WTC11 (cell line): ENCODE measurements at regions not wholly inside any gene's neighbourhood (a gene's known extent, or its start where the extent isn't known, plus 50 kb on each side); places are given as distances from the start of the nearest gene placed in this dataset.
"Not testable (repeated sequence)": the region's sequence is repeated elsewhere in the genome, so short reads cannot be mapped to it uniquely, and the experiment has no call there.

ENCODE experiments used
- ATAC-seq: fragments of 200-7000 bp; cut with Tn5 transposase; 2 replicates; pipeline ENCODE4 v1.10.0; 2021; ENCODE audit warnings: mild to moderate bottlenecking, moderate library complexity
- CTCF ChIA-PET: fragments of 300-600 bp; sonication (Branson Sonifier 250); formaldehyde crosslinking; loops from one replicate; lab custom pipeline; 2021; ENCODE audit warnings: antibody characterized with exemption; lab: Charles Lee
- POLR2A ChIA-PET: fragments of 350-600 bp; sonication (Branson Sonifier 250); formaldehyde crosslinking; loops from one replicate; lab custom pipeline; 2021; ENCODE audit warnings: antibody characterized with exemption; lab: Charles Lee
- DNase-seq: peaks from one replicate; pipeline ENCODE4 v3.0.0; 2021; ENCODE audit warnings: low spot score
- H3K27ac Mint-ChIP-seq: 2 replicates; pipeline ENCODE4 v1.8.0; 2021; ENCODE audit warnings: mixed read lengths
- H3K27me3 Mint-ChIP-seq: 2 replicates; pipeline ENCODE4 v1.8.0; 2021; ENCODE audit warnings: low read depth, mild to moderate bottlenecking, moderate library complexity, mixed read lengths
- H3K36me3 Mint-ChIP-seq: 2 replicates; pipeline ENCODE4 v1.8.0; 2021; ENCODE audit warnings: mixed read lengths
- H3K4me1 Mint-ChIP-seq: 2 replicates; pipeline ENCODE4 v1.8.0; 2022; ENCODE audit warnings: mixed read lengths
- H3K4me3 Mint-ChIP-seq: 2 replicates; pipeline ENCODE4 v1.8.0; 2021; ENCODE audit warnings: mild to moderate bottlenecking, moderate library complexity, mixed read lengths
- H3K9me3 Mint-ChIP-seq: 2 replicates; pipeline ENCODE4 v1.8.0; 2021; ENCODE audit warnings: mixed read lengths
- AFF4 ChIP-seq: sonication (generic); formaldehyde crosslinking; IDR thresholded peaks from 2 replicates; pipeline ENCODE4 v1.8.1; 2023; ENCODE audit warnings: mild to moderate bottlenecking, missing genetic modification reagents, borderline replicate concordance
- CDX4 ChIP-seq: fragments of 250-450 bp; sonication (Bioruptor Pico); IDR thresholded peaks from 2 replicates; pipeline ENCODE4 v1.9.0; 2021; ENCODE audit warnings: moderate library complexity, mild to moderate bottlenecking, inconsistent platforms, borderline replicate concordance
- CREB1 ChIP-seq: sonication (generic); formaldehyde crosslinking; IDR thresholded peaks from 2 replicates; pipeline ENCODE4 v1.8.0; 2023; ENCODE audit warnings: mild to moderate bottlenecking, missing genetic modification reagents
- ESRRA ChIP-seq: sonication (generic); formaldehyde crosslinking; IDR thresholded peaks from 2 replicates; pipeline ENCODE4 v1.8.1; 2022; ENCODE audit warnings: mild to moderate bottlenecking, missing genetic modification reagents, borderline replicate concordance
- ETV6 ChIP-seq: sonication (generic); formaldehyde crosslinking; IDR thresholded peaks from 2 replicates; pipeline ENCODE4 v1.8.1; 2022; ENCODE audit warnings: mild to moderate bottlenecking, missing genetic modification reagents
- GRHL2 ChIP-seq: fragments of 250-450 bp; sonication (Bioruptor Pico); IDR thresholded peaks from 2 replicates; pipeline ENCODE4 v1.8.0; 2022; ENCODE audit warnings: mild to moderate bottlenecking, moderate library complexity; ENCODE audit not compliant: insufficient replicate concordance, severe bottlenecking
- HMGA2 ChIP-seq: fragments of 250-450 bp; sonication (Bioruptor Pico); IDR thresholded peaks from 2 replicates; pipeline ENCODE4 v1.4.0; 2021; ENCODE audit warnings: mild to moderate bottlenecking, moderate library complexity
- IRF2 ChIP-seq: sonication (generic); formaldehyde crosslinking; IDR thresholded peaks from 2 replicates; pipeline ENCODE4 v1.8.0; 2022; ENCODE audit warnings: low read depth, missing genetic modification reagents, borderline replicate concordance
- NR2C2 ChIP-seq: sonication (generic); formaldehyde crosslinking; IDR thresholded peaks from 2 replicates; pipeline ENCODE4 v1.8.0; 2022; ENCODE audit warnings: mild to moderate bottlenecking, missing genetic modification reagents
- STAT6 ChIP-seq: sonication (generic); formaldehyde crosslinking; conservative IDR thresholded peaks from 2 replicates; pipeline ENCODE4 v1.8.1; 2023; ENCODE audit warnings: mild to moderate bottlenecking, low read depth, missing genetic modification reagents, moderate library complexity
- TCF7 ChIP-seq: sonication (generic); formaldehyde crosslinking; IDR thresholded peaks from 2 replicates; pipeline ENCODE4 v1.8.0; 2022; ENCODE audit warnings: mild to moderate bottlenecking, low read depth, missing genetic modification reagents, moderate library complexity
- TEAD1 ChIP-seq: sonication (generic); formaldehyde crosslinking; IDR thresholded peaks from 2 replicates; pipeline ENCODE4 v1.8.0; 2022; ENCODE audit warnings: mild to moderate bottlenecking, missing genetic modification reagents
- TEAD4 ChIP-seq: sonication (generic); formaldehyde crosslinking; IDR thresholded peaks from 2 replicates; pipeline ENCODE4 v1.8.0; 2022; ENCODE audit warnings: mild to moderate bottlenecking, missing genetic modification reagents
- ZNF121 ChIP-seq: sonication (generic); formaldehyde crosslinking; IDR thresholded peaks from 2 replicates; pipeline ENCODE4 v1.8.0; 2023; ENCODE audit warnings: missing genetic modification reagents
- ZNF219 ChIP-seq: sonication (generic); formaldehyde crosslinking; IDR thresholded peaks from 2 replicates; pipeline ENCODE4 v1.8.0; 2023; ENCODE audit warnings: missing genetic modification reagents, mild to moderate bottlenecking, borderline replicate concordance
- ZNF232 ChIP-seq: sonication (generic); formaldehyde crosslinking; IDR thresholded peaks from 2 replicates; pipeline ENCODE4 v1.8.0; 2022; ENCODE audit warnings: mild to moderate bottlenecking, missing genetic modification reagents
- ZNF263 ChIP-seq: sonication (generic); formaldehyde crosslinking; IDR thresholded peaks from 2 replicates; pipeline ENCODE4 v1.8.1; 2022; ENCODE audit warnings: low read depth, mild to moderate bottlenecking, moderate library complexity, missing genetic modification reagents
- ZNF423 ChIP-seq: fragments of 250-450 bp; sonication (Bioruptor Pico); IDR thresholded peaks from 2 replicates; pipeline ENCODE4 v2.1.2; 2022; ENCODE audit warnings: mild to moderate bottlenecking, moderate library complexity
- ZNF425 ChIP-seq: fragments of 250-450 bp; sonication (Bioruptor Pico); conservative IDR thresholded peaks from 2 replicates; pipeline ENCODE4 v1.9.0; 2021; ENCODE audit warnings: mild to moderate bottlenecking
- TF ChIP-seq, protein P1 (sequence below): sonication (generic); formaldehyde crosslinking; IDR thresholded peaks from 2 replicates; pipeline ENCODE4 v1.8.1; 2023; ENCODE audit warnings: mild to moderate bottlenecking, missing genetic modification reagents, moderate library complexity
- TF ChIP-seq, protein P2 (sequence below): sonication (generic); formaldehyde crosslinking; IDR thresholded peaks from 2 replicates; pipeline ENCODE4 v1.8.1; 2023; ENCODE audit warnings: mild to moderate bottlenecking, missing genetic modification reagents, moderate library complexity

DNA sequence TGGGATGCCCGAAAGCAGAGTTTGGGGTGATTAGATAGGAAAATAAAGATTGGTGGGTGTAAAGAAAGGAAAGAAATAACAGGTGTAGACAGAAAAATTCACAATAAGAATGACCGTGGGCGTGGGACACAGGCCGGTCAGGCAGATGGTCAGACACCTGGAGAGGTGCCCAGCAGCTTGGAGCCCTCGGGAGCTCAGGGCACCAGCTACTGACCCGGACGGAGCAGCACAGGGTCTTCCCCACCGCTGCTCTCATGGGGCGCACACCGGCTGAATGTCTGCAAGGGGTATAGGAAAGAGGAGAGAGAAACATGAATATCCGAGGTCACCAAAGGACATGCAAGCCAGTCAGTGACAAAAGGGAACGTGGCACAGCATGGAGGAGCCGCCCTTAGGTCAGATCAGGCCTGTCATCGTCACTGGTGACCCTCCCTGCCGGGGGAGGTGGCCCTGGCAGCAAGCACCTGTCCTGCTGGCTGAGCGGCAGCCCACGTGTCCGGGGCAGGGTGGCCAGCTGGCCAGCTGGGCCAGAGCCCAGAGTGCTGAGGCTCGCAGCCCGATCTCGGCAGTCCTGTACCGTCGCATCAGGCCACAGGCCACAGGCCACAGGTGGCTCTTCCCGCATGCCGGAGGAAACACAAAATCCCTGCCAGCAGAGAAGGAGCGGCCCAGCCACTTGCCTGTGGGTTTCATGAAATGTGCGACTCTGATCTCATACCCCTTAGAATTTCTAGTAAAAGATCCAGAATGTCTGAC, 112.0 kb upstream of the NDUFV2 start (continued):
- TF ChIP-seq ZNF423 (CRISPR knock-in tag) (no peak), ZNF425 (CRISPR knock-in tag) (no peak), NR2C2 (no peak), GRHL2 (CRISPR knock-in tag) (no peak)
- TF ChIP-seq, all 79 proteins: peak for 0

- CTCF ChIA-PET, result interaction anchor here (1.3 to 1.5 kb wide), 2 partner anchors 190 to 294 kb away, joined by 3 read pairs; no protein-coding TSS in a partner anchor
- TF ChIP-seq ZNF232 (CRISPR knock-in tag) (no peak), TCF7 (no peak), ETV6 (CRISPR knock-in tag) (no peak), TEAD1 (CRISPR knock-in tag) (no peak), CREB1 (CRISPR knock-in tag) (no peak), CDX4 (CRISPR knock-in tag) (no peak), ZNF121 (CRISPR knock-in tag) (no peak), AFF4 (CRISPR knock-in tag) (no peak), ZNF219 (CRISPR knock-in tag) (no peak), ZNF263 (CRISPR knock-in tag) (no peak), ESRRA (CRISPR knock-in tag) (no peak), STAT6 (CRISPR knock-in tag) (no peak), TEAD4 (CRISPR knock-in tag) (no peak), IRF2 (CRISPR knock-in tag) (no peak), HMGA2 (CRISPR knock-in tag) (no peak)
- TF ChIP-seq, protein P1, sequence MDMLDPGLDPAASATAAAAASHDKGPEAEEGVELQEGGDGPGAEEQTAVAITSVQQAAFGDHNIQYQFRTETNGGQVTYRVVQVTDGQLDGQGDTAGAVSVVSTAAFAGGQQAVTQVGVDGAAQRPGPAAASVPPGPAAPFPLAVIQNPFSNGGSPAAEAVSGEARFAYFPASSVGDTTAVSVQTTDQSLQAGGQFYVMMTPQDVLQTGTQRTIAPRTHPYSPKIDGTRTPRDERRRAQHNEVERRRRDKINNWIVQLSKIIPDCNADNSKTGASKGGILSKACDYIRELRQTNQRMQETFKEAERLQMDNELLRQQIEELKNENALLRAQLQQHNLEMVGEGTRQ, result no peak
- TF ChIP-seq, protein P2, sequence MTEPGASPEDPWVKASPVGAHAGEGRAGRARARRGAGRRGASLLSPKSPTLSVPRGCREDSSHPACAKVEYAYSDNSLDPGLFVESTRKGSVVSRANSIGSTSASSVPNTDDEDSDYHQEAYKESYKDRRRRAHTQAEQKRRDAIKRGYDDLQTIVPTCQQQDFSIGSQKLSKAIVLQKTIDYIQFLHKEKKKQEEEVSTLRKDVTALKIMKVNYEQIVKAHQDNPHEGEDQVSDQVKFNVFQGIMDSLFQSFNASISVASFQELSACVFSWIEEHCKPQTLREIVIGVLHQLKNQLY (CRISPR knock-in tag), result no peak
- H3K4me3 Mint-ChIP-seq, result no peak overlapping the region
- POLR2A ChIA-PET, result no interaction called here
- DNase-seq (no peak), ATAC-seq (no peak)
- no peaks in the 10 kb centered on the region for H3K36me3 Mint-ChIP-seq
- peaks cover 3% of the 10 kb centered on the region; the same call in 1 of the 2 replicates for H3K9me3 Mint-ChIP-seq
- H3K4me1 Mint-ChIP-seq, result peaks cover 8% of the 10 kb centered on the region; the same call in 1 of the 2 replicates
- H3K27me3 Mint-ChIP-seq, result no peaks in the 10 kb centered on the region
- H3K27ac Mint-ChIP-seq, result no peak overlapping the region
These were observed 111.3 kb upstream of the NDUFV2 start for GRCh38 chr18:8991155-8991554.

DNA sequence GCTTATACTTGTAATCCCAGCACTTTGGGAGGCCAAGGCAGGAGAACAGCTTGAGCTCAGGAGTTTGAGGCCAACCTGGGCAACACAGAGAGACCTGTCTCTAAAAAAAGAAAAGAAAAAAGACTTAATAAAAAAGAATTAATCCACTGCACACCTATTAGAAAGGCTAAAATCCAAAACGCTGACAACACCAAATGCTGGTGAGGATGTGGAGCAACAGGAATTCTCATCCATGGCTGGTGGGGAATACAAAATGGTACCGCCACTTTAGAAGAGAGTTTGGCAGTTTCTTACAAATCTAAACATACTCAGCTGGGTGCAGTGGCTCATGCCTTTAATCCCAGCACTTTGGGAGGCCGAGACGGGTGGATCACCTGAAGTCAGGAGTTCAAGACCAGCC, 110.0 kb upstream of the NDUFV2 start:
- H3K4me3 Mint-ChIP-seq, POLR2A ChIA-PET, DNase-seq, ATAC-seq, H3K36me3 Mint-ChIP-seq, H3K4me1 Mint-ChIP-seq, H3K27me3 Mint-ChIP-seq, H3K9me3 Mint-ChIP-seq, H3K27ac Mint-ChIP-seq: not testable (repeated sequence)
- CTCF ChIA-PET, result interaction anchor here (1.3 to 1.5 kb wide), 2 partner anchors 192 to 296 kb away, joined by 3 read pairs; no protein-coding TSS in a partner anchor
